ENCODE measurements at regions not wholly inside any gene's neighbourhood (a gene's known extent, or its start where the extent isn't known, plus 50 kb on each side); places are given as distances from the start of the nearest gene placed in this dataset.
A peak's percentile ranks its signal among the peaks of the same experiment; 100 is the strongest.
"Not testable (repeated sequence)": the region's sequence is repeated elsewhere in the genome, so short reads cannot be mapped to it uniquely, and the experiment has no call there.

DNA sequence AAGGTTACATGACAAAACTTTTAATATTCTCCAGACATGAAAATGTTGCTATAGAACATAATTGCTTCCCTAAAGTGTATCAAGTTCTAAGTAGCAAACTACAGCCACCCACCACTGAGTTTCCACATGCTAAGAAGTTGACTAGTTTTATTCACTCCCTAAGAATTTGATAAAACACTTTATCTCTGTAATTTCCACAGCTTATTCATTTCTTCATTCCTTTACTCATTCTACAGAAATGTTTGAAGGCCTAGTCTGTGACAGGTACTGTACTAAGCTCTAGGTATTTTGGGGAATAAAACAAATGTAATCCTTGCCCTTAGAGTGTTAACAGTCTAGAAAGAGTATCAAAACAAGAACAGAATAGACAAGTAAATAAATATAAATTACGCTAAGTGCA is 101.8 kb upstream of the DIAPH3 start:
- TF ChIP-seq, protein P1, sequence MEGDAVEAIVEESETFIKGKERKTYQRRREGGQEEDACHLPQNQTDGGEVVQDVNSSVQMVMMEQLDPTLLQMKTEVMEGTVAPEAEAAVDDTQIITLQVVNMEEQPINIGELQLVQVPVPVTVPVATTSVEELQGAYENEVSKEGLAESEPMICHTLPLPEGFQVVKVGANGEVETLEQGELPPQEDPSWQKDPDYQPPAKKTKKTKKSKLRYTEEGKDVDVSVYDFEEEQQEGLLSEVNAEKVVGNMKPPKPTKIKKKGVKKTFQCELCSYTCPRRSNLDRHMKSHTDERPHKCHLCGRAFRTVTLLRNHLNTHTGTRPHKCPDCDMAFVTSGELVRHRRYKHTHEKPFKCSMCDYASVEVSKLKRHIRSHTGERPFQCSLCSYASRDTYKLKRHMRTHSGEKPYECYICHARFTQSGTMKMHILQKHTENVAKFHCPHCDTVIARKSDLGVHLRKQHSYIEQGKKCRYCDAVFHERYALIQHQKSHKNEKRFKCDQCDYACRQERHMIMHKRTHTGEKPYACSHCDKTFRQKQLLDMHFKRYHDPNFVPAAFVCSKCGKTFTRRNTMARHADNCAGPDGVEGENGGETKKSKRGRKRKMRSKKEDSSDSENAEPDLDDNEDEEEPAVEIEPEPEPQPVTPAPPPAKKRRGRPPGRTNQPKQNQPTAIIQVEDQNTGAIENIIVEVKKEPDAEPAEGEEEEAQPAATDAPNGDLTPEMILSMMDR (IDR thresholded peaks at IDR 0.05; ENCODE audit: low read depth, low read length, missing control alignments), result no peak
- H3K4me3 ChIP-seq (replicated peaks; ENCODE audit: low read depth, low read length), result no peak overlapping the region
- no peak for DNase-seq (ENCODE audit: extremely low read depth, low read depth)

DNA sequence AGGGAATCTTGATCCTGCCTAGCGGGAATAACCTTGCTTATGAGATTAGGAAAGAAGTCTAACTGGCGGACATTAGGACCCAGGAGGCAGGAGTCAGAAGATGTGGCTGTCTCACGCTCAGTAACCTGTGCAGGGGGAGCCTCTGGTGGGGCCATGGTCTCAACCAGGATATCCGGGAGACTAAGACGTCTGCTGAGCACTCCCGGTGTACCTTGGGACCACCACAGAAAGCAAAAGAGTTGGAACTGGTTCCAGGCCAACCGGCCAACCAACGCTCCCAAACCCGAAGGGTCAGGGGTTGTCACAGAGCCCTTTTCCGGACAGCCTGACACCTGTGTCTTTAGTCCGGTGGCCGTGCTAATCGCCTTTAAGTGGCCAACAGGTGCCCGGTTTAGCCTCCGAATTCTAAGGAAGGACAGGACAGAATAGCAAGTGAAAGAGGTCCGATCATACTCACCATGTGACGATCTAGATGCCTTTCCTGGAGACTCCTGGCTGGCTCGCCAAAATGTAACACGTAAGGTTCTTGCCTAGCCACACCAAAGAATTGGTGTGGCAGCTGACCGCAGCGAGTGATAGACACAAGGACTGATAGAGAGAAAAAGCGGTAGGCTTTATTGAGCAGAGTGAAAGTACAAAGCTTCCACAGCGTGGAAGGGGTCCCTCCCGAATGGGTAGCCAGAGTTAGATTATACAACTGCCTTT is 103.9 kb upstream of the DIAPH3 start:
- TF ChIP-seq, protein P1 (IDR thresholded peaks at IDR 0.05; ENCODE audit: low read depth, low read length, missing control alignments), result no peak
- no peak for DNase-seq (ENCODE audit: extremely low read depth, low read depth)
- H3K4me3 ChIP-seq (replicated peaks; ENCODE audit: low read depth, low read length), result peak overlapping the region; percentile 23; the same call in 1 of the 2 replicates

DNA sequence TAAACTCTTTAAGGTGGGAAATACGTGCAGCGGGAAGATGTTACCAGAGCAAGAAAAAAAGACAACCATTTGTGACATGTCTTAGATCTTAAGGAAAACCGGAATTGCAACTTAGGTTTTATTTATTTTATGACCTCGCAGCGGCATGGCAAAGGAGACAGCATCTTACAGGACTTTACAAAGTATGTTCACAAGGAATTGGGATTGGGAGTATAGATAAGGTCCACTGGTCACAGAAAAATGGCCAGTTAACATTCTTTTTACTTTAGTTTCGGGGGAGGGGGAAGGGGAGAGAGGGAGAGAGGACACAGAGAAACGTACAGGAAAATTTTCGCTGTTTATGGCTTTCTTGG is 104.5 kb upstream of the DIAPH3 start:
- no peak for DNase-seq (ENCODE audit: extremely low read depth, low read depth)
- H3K4me3 ChIP-seq (replicated peaks; ENCODE audit: low read depth, low read length), result peak overlapping the region; percentile 23; the same call in 1 of the 2 replicates
- TF ChIP-seq, protein P1 (IDR thresholded peaks at IDR 0.05; ENCODE audit: low read depth, low read length, missing control alignments), result no peak

DNA sequence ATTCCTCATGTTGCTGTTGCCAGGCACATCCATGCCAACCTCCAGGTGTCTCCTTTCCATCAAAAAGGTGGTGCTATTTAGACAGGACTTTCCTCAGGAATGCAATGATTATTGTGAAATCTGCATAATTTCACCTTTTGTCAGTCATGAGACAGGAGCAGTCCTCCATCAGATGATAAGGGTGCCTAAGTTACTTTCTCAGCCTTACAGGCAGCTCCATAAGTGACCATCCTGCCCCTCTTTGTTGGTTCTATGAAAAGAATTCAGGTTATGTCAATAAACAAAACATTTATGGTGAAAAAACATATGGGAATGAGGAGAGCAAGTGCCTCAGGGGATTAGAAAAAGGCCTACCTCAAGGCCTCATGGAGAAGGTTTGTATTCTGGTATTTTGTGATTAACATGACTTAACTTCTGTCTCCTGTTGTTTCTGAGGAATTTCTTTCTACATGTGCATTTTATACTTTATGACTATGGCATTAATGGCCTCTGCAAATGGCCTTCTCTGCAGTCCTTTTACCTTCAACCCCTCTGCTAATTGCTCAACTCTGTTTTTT is 110.3 kb upstream of the DIAPH3 start:
- no peak overlapping the region for H3K4me3 ChIP-seq (replicated peaks; ENCODE audit: low read depth, low read length)
- no peak for DNase-seq (ENCODE audit: extremely low read depth, low read depth)
- TF ChIP-seq, protein P1 (IDR thresholded peaks at IDR 0.05; ENCODE audit: low read depth, low read length, missing control alignments), result no peak

DNA sequence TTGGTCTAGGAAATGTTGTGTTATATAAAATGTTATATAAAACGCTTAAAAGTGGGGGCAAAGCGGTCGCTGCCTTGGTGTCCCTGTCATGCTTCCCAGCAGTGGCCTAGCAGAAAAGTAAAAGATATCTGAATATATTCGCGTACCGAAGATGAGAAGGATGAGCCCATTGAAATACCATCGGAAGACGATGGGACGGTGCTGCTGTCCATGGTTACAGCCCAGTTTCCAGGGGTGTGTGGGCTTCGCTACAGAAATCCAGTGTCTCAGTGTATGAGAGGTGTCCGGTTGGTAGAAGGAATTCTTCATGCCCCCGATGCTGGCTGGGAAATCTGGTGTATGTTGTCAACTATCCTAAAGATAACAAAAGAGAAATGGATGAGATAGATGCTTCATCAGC is 110.9 kb upstream of the DIAPH3 start:
- no peak overlapping the region for H3K4me3 ChIP-seq (replicated peaks; ENCODE audit: low read depth, low read length)
- TF ChIP-seq, protein P1 (IDR thresholded peaks at IDR 0.05; ENCODE audit: low read depth, low read length, missing control alignments), result no peak
- no peak for DNase-seq (ENCODE audit: extremely low read depth, low read depth)

DNA sequence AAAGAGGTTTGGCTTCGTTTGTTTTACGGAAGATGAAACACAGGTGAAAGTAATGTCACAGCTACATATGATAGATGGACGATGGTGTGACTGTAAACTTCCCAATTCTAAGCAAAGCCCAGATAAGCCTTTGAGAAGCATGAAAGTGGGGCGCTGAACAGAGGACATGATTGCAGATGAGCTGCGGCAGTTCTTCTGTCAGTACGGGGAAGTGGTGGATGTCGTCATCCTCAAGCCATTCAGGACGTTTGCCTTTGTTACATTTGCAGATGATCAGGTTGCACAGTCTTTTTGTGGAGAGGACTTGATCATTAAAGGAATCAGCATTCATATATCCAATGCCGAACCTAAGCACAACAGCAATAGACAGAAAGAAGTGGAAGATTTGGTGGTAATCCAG is 111.5 kb upstream of the DIAPH3 start:
- DNase-seq (ENCODE audit: extremely low read depth, low read depth), result no peak
- no peak overlapping the region for H3K4me3 ChIP-seq (replicated peaks; ENCODE audit: low read depth, low read length)
- TF ChIP-seq, protein P1 (IDR thresholded peaks at IDR 0.05; ENCODE audit: low read depth, low read length, missing control alignments), result no peak

DNA sequence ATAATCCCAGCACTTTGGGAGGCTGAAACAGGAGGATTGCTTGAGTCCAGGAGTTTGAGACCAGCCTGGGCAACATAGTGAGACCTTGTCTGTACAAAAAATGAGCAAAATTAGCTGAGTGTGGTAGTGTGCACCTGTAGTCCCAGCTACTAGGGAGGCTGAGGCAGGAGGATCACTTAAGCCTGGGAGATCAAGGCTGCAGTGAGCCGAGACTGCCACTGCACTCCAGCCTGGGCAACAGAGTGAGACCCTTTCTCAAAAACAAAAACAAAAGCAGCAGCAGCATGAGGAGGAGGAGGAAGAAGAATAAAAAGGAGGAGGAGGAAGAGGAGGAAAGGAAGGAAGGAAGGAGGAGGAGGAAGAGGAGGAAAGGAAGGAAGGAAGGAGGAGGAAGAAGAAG is 116.5 kb upstream of the TDRD3 start:
- not testable (repeated sequence) for H3K4me3 ChIP-seq (replicated peaks; ENCODE audit: low read depth, low read length); DNase-seq (ENCODE audit: extremely low read depth, low read depth)

Measured in HFF-Myc (cell line).